Colonic mucosa (tissue), 4 donors: ENCODE measurements at regions not wholly inside any gene's neighbourhood (a gene's known extent, or its start where the extent isn't known, plus 50 kb on each side); places are given as distances from the start of the nearest gene placed in this dataset.

Source experiments
- DNase-seq: peaks from one replicate; pipeline ENCODE4 v3.0.0-alpha.2; 2020
- H3K27ac ChIP-seq: fragments of 200-600 bp; one replicate; pipeline ENCODE4 v1.8.0; 2021
- H3K27me3 ChIP-seq: fragments of 200-600 bp; one replicate; pipeline ENCODE4 v1.8.0; 2021
- H3K36me3 ChIP-seq: fragments of 200-600 bp; one replicate; pipeline ENCODE4 v1.8.0; 2021
- H3K4me1 ChIP-seq: fragments of 200-600 bp; one replicate; pipeline ENCODE4 v1.8.0; 2021; ENCODE audit warnings: mild to moderate bottlenecking
- H3K4me3 ChIP-seq: fragments of 200-600 bp; one replicate; pipeline ENCODE4 v1.8.0; 2021
- H3K9ac ChIP-seq, 2 donors: one replicate each; pipeline ENCODE4 v1.7.0; 2013; ENCODE audit warnings: control low read depth in 2 of 2, low read depth in 2 of 2, low read length in 2 of 2
- H3K9me3 ChIP-seq: fragments of 200-600 bp; one replicate; pipeline ENCODE4 v1.8.0; 2021
- CTCF ChIP-seq: fragments of 200-600 bp; IDR thresholded peaks from one replicate; pipeline ENCODE4 v1.8.0; 2022; ENCODE audit warnings: antibody characterized with exemption, mild to moderate bottlenecking
- intact Hi-C: fragments of 100-400 bp; cut with DNase I; formaldehyde crosslinking; loops from one replicate; pipeline ENCODE4 v1.14.1; 2022
- donor health status: healthy.
- donor health status: DM: no; HTN: no; CAD: no.
- donor health status: DM: no; HTN: no; CAD: no.

- H3K4me3 ChIP-seq = no peak overlapping the region
- H3K27ac ChIP-seq = no peak overlapping the region
- H3K36me3 ChIP-seq = no peaks in the 10 kb centered on the region
- H3K4me1 ChIP-seq = no peaks in the 10 kb centered on the region
- no peak overlapping the region for H3K9ac ChIP-seq
- intact Hi-C loops = no loop called here
- DNase-seq = no peak
- H3K27me3 ChIP-seq = no peaks in the 10 kb centered on the region
- no peaks in the 10 kb centered on the region for H3K9me3 ChIP-seq
- TF ChIP-seq CTCF = no peak
Observed at GRCh38 chr4:187256897-187257296, 533.2 kb upstream of the FAT1 start.

- Histone ChIP-seq H3K36me3 (no peaks in the 10 kb centered on the region), H3K27me3 (no peaks in the 10 kb centered on the region), H3K4me3 (no peak overlapping the region), H3K9me3 (no peaks in the 10 kb centered on the region), H3K4me1 (no peaks in the 10 kb centered on the region), H3K27ac (no peak overlapping the region), H3K9ac (no peak overlapping the region)
- intact Hi-C loops = no loop called here
- DNase-seq = no peak
- no peak for TF ChIP-seq CTCF
Observed at GRCh38 chr4:187258651-187259401, 535.2 kb upstream of the FAT1 start.

GRCh38 chr4:187268940-187269339, 545.3 kb upstream of the FAT1 start:
- H3K9ac ChIP-seq = no peak overlapping the region
- H3K4me1 ChIP-seq = no peaks in the 10 kb centered on the region
- intact Hi-C loops = no loop called here
- H3K27me3 ChIP-seq = no peaks in the 10 kb centered on the region
- no peak overlapping the region for H3K27ac ChIP-seq
- TF ChIP-seq CTCF = no peak
- no peak for DNase-seq
- H3K4me3 ChIP-seq = no peak overlapping the region
- no peaks in the 10 kb centered on the region for H3K36me3 ChIP-seq
- H3K9me3 ChIP-seq = no peaks in the 10 kb centered on the region

GRCh38 chr4:187270154-187270553, 546.5 kb upstream of the FAT1 start:
- intact Hi-C loops = no loop called here
- no peak for DNase-seq
- no peak for TF ChIP-seq CTCF
- no peak overlapping the region for H3K9ac ChIP-seq
- H3K9me3 ChIP-seq = no peaks in the 10 kb centered on the region
- H3K27me3 ChIP-seq = no peaks in the 10 kb centered on the region
- no peak overlapping the region for H3K4me3 ChIP-seq
- H3K27ac ChIP-seq = no peak overlapping the region
- H3K36me3 ChIP-seq = no peaks in the 10 kb centered on the region
- no peaks in the 10 kb centered on the region for H3K4me1 ChIP-seq

GRCh38 chr4:187271848-187272247, 548.2 kb upstream of the FAT1 start:
- H3K27me3 ChIP-seq = no peaks in the 10 kb centered on the region
- no peak overlapping the region for H3K4me3 ChIP-seq
- no peaks in the 10 kb centered on the region for H3K9me3 ChIP-seq
- intact Hi-C loops = no loop called here
- TF ChIP-seq CTCF = no peak
- no peak overlapping the region for H3K9ac ChIP-seq
- H3K27ac ChIP-seq = no peak overlapping the region
- no peak for DNase-seq
- H3K4me1 ChIP-seq = no peaks in the 10 kb centered on the region
- H3K36me3 ChIP-seq = no peaks in the 10 kb centered on the region
